ENCODE measurements at regions not wholly inside any gene's neighbourhood (a gene's known extent, or its start where the extent isn't known, plus 50 kb on each side); places are given as distances from the start of the nearest gene placed in this dataset.

DNA sequence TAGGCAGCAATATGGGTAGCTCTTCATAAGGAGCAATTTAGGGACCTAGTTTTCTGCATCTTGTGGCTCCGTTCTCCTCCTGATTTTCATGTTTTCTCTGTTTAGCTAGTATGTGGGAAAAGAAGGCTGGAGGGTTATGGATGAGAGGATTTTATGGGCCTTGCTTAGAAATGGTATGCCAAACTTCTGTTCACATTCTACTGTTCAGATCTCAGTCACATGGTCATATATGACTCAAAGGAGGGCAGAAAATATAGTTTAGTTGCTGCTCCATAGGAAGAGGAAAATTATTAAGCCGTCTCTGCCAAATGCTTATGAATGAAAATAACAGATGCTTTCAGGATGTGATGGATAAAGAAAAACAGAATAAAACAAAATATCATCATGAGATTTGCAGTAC, 361.8 kb upstream of the CWC22 start:
- no peak for DNase-seq
- Histone ChIP-seq H3K36me3 (replicated peaks; ENCODE audit: insufficient read depth, low read length) (no peaks in the 10 kb centered on the region), H3K9me3 (replicated peaks; ENCODE audit: insufficient read depth, low read length) (no peaks in the 10 kb centered on the region), H3K27me3 (replicated peaks; ENCODE audit: insufficient read depth, low read length) (no peaks in the 10 kb centered on the region), H3K9me2 (replicated peaks; ENCODE audit: insufficient read depth, low read length) (no peaks in the 10 kb centered on the region), H3K9ac (ENCODE audit: low read length) (no peak overlapping the region), H3K79me2 (ENCODE audit: low read length) (no peaks in the 10 kb centered on the region), H3K4me3 (ENCODE audit: low read length) (no peak overlapping the region), H3K4me2 (ENCODE audit: low read depth, low read length) (no peak overlapping the region), H3F3A (ENCODE audit: insufficient read depth, low read length) (no peaks in the 10 kb centered on the region), H3K4me1 (ENCODE audit: low read length) (peaks cover 11% of the 10 kb centered on the region), H3K27ac (ENCODE audit: low read length) (no peak overlapping the region), H4K20me1 (ENCODE audit: insufficient read depth, low read length) (no peaks in the 10 kb centered on the region), H2AFZ (ENCODE audit: low read length) (no peak overlapping the region)
- TF ChIP-seq EZH2 (optimal IDR thresholded peaks at IDR 0.05; ENCODE audit: low read depth, low read length) (no peak), CTCF (IDR thresholded peaks at IDR 0.05; ENCODE audit: low read length) (no peak), EZH2phosphoT487 (IDR thresholded peaks at IDR 0.05; ENCODE audit: low read length) (no peak)

- Histone ChIP-seq H3K27me3 (replicated peaks; ENCODE audit: insufficient read depth, low read length) (no peaks in the 10 kb centered on the region), H3K9me3 (replicated peaks; ENCODE audit: insufficient read depth, low read length) (no peaks in the 10 kb centered on the region), H3K4me3 (ENCODE audit: low read length) (no peak overlapping the region), H4K20me1 (ENCODE audit: insufficient read depth, low read length) (no peaks in the 10 kb centered on the region), H3K9ac (ENCODE audit: low read length) (no peak overlapping the region), H3K79me2 (ENCODE audit: low read length) (no peaks in the 10 kb centered on the region), H2AFZ (ENCODE audit: low read length) (no peak overlapping the region), H3K4me1 (ENCODE audit: low read length) (peaks cover 11% of the 10 kb centered on the region), H3F3A (ENCODE audit: insufficient read depth, low read length) (no peaks in the 10 kb centered on the region), H3K36me3 (replicated peaks; ENCODE audit: insufficient read depth, low read length) (no peaks in the 10 kb centered on the region), H3K9me2 (replicated peaks; ENCODE audit: insufficient read depth, low read length) (no peaks in the 10 kb centered on the region), H3K4me2 (ENCODE audit: low read depth, low read length) (no peak overlapping the region), H3K27ac (ENCODE audit: low read length) (no peak overlapping the region)
- TF ChIP-seq EZH2phosphoT487 (IDR thresholded peaks at IDR 0.05; ENCODE audit: low read length) (no peak), CTCF (IDR thresholded peaks at IDR 0.05; ENCODE audit: low read length) (no peak), EZH2 (optimal IDR thresholded peaks at IDR 0.05; ENCODE audit: low read depth, low read length) (no peak)
- DNase-seq: no peak
Observed at GRCh38 chr2:180367815-180368214, 360.7 kb upstream of the CWC22 start.

GRCh38 chr2:180366481-180366880, 359.4 kb upstream of the CWC22 start:
- Histone ChIP-seq H3K79me2 (ENCODE audit: low read length) (no peaks in the 10 kb centered on the region), H3F3A (ENCODE audit: insufficient read depth, low read length) (peaks cover 3% of the 10 kb centered on the region; the same call in 1 of the 2 replicates), H3K4me3 (ENCODE audit: low read length) (no peak overlapping the region), H4K20me1 (ENCODE audit: insufficient read depth, low read length) (no peaks in the 10 kb centered on the region), H3K4me2 (ENCODE audit: low read depth, low read length) (no peak overlapping the region), H3K9me2 (replicated peaks; ENCODE audit: insufficient read depth, low read length) (no peaks in the 10 kb centered on the region), H3K4me1 (ENCODE audit: low read length) (peaks cover 13% of the 10 kb centered on the region), H3K27ac (ENCODE audit: low read length) (no peak overlapping the region), H3K36me3 (replicated peaks; ENCODE audit: insufficient read depth, low read length) (no peaks in the 10 kb centered on the region), H3K9ac (ENCODE audit: low read length) (no peak overlapping the region), H2AFZ (ENCODE audit: low read length) (no peak overlapping the region), H3K9me3 (replicated peaks; ENCODE audit: insufficient read depth, low read length) (no peaks in the 10 kb centered on the region), H3K27me3 (replicated peaks; ENCODE audit: insufficient read depth, low read length) (no peaks in the 10 kb centered on the region)
- TF ChIP-seq CTCF (IDR thresholded peaks at IDR 0.05; ENCODE audit: low read length) (no peak), EZH2 (optimal IDR thresholded peaks at IDR 0.05; ENCODE audit: low read depth, low read length) (no peak), EZH2phosphoT487 (IDR thresholded peaks at IDR 0.05; ENCODE audit: low read length) (no peak)
- DNase-seq: no peak
